Fibroblast of lung (primary cell): ENCODE measurements at regions not wholly inside any gene's neighbourhood (a gene's known extent, or its start where the extent isn't known, plus 50 kb on each side); places are given as distances from the start of the nearest gene placed in this dataset.

Experiments used
- DNase-seq, 2 donors: peaks; one replicate each; pipeline versions ENCODE4 v3.0.0 to v3.0.0-alpha.2; 2010; ENCODE audit warnings: low read depth in 2 of 2
- H2AFZ ChIP-seq: 2 replicates; pipeline ENCODE4 v1.5.1; 2012; ENCODE audit warnings: low read length, control low read depth, inconsistent platforms
- H3K27ac ChIP-seq: 2 replicates; pipeline ENCODE4 v1.5.1; 2011; ENCODE audit warnings: low read length, control low read depth; ENCODE audit not compliant: insufficient read depth
- H3K27me3 ChIP-seq: 2 replicates; pipeline ENCODE4 v1.5.1; 2011; ENCODE audit warnings: mild to moderate bottlenecking, low read length; ENCODE audit not compliant: control insufficient read depth, insufficient read depth
- H3K36me3 ChIP-seq: 2 replicates; pipeline ENCODE4 v1.5.1; 2011; ENCODE audit warnings: low read length; ENCODE audit not compliant: control insufficient read depth, insufficient read depth
- H3K4me1 ChIP-seq: 2 replicates; pipeline ENCODE4 v1.5.1; 2011; ENCODE audit warnings: low read length; ENCODE audit not compliant: control insufficient read depth, insufficient read depth; ENCODE audit errors: extremely low read depth
- H3K4me2 ChIP-seq: 2 replicates; pipeline ENCODE4 v1.5.1; 2011; ENCODE audit warnings: low read length, control low read depth; ENCODE audit not compliant: insufficient read depth; ENCODE audit errors: extremely low read depth
- H3K4me3 ChIP-seq, 4 experiments: fragments of 200-600 bp in 1 of 4; sonication (generic) in 1 of 4; replicated peaks in 1 of 4; 2 replicates each; pipeline ENCODE4 v1.5.1; 2011 to 2016; ENCODE audit warnings: low read length in 4 of 4, low read depth in 3 of 4, mild to moderate bottlenecking in 3 of 4, control low read depth in 2 of 4, inconsistent platforms in 1 of 4, mixed read lengths in 1 of 4; ENCODE audit not compliant: insufficient read depth in 1 of 4; ENCODE audit errors: control extremely low read depth in 1 of 4
- H3K79me2 ChIP-seq: 2 replicates; pipeline ENCODE4 v1.5.1; 2012; ENCODE audit warnings: mild to moderate bottlenecking, low read length, inconsistent platforms; ENCODE audit not compliant: control insufficient read depth, insufficient read depth
- H3K9ac ChIP-seq: 2 replicates; pipeline ENCODE4 v1.5.1; 2011; ENCODE audit warnings: mild to moderate bottlenecking, low read length, control low read depth; ENCODE audit not compliant: insufficient read depth
- H3K9me3 ChIP-seq: 2 replicates; pipeline ENCODE4 v1.5.1; 2012; ENCODE audit warnings: low read depth, low read length; ENCODE audit not compliant: control insufficient read depth, insufficient read depth
- H4K20me1 ChIP-seq: 2 replicates; pipeline ENCODE4 v1.5.1; 2011; ENCODE audit warnings: low read length; ENCODE audit not compliant: control insufficient read depth, insufficient read depth; ENCODE audit errors: extremely low read depth
- EZH2 ChIP-seq: IDR thresholded peaks from 2 replicates; pipeline ENCODE4 v1.5.1; 2012; ENCODE audit warnings: low read length, control low read depth, mild to moderate bottlenecking; ENCODE audit errors: missing control alignments
- TF ChIP-seq, protein P1 (sequence below), 2 donors: IDR thresholded peaks in 1 of 2; conservative IDR thresholded peaks in 1 of 2; 1 replicate in 1 of 2; 2 replicates in 1 of 2; pipeline ENCODE4 v1.5.1; 2011 to 2012; ENCODE audit warnings: low read length in 2 of 2, control low read depth in 1 of 2, inconsistent platforms in 1 of 2, low read depth in 1 of 2, mild to moderate bottlenecking in 1 of 2

DNA sequence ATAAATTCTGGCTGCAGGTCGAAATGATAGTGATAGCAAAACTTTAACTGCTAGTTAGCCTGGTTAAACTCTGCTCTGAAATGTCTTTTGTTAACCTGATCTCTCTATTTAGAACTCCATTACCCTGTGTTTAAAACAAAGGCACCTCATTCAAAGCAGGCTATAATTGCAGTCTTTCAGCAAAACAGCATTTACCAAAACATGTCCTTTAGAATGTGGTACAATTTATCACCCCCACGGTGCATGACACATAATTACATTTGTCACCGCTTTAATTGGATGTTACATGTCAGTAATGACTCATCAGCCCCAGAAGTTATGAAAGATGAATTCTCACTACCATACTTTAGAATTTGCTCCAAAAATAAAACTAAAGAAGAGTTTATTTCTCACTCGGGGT lies 295.4 kb downstream of the TOX3 start:
- no peak overlapping the region for H3K4me2 ChIP-seq
- no peaks in the 10 kb centered on the region for H3K9me3 ChIP-seq

DNA sequence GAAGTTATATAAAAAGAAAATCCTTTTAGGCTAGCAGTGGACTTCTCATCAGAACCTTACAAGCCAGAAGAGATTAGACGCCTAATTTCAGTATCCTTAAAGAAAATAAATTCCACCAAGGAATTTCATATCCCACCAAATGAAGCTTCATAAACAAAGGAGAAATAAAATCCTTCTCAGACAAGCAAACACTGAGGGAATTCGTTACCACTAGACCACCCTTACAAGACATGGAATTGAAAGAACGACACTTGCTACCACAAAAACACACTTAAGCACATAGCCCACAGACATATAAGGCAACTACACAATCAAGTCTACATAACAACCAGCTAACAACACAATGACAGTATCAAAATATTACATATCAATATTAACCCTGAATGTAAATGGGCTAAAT lies 299.2 kb downstream of the TOX3 start:
- Histone ChIP-seq H3K27me3 (no peaks in the 10 kb centered on the region), H3K4me2 (no peak overlapping the region), H4K20me1 (no peaks in the 10 kb centered on the region), H3K27ac (no peak overlapping the region), H3K79me2 (no peaks in the 10 kb centered on the region), H3K9me3 (no peaks in the 10 kb centered on the region), H3K4me3 (no peak overlapping the region), H3K4me1 (no peaks in the 10 kb centered on the region), H3K36me3 (no peaks in the 10 kb centered on the region), H2AFZ (no peak overlapping the region), H3K9ac (no peak overlapping the region)
- no peak for DNase-seq
- TF ChIP-seq EZH2, result no peak
- TF ChIP-seq, protein P1, sequence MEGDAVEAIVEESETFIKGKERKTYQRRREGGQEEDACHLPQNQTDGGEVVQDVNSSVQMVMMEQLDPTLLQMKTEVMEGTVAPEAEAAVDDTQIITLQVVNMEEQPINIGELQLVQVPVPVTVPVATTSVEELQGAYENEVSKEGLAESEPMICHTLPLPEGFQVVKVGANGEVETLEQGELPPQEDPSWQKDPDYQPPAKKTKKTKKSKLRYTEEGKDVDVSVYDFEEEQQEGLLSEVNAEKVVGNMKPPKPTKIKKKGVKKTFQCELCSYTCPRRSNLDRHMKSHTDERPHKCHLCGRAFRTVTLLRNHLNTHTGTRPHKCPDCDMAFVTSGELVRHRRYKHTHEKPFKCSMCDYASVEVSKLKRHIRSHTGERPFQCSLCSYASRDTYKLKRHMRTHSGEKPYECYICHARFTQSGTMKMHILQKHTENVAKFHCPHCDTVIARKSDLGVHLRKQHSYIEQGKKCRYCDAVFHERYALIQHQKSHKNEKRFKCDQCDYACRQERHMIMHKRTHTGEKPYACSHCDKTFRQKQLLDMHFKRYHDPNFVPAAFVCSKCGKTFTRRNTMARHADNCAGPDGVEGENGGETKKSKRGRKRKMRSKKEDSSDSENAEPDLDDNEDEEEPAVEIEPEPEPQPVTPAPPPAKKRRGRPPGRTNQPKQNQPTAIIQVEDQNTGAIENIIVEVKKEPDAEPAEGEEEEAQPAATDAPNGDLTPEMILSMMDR (conservative IDR thresholded peaks at IDR 0.05 in 1 of 2, IDR thresholded peaks at IDR 0.05 in 1 of 2; ENCODE audit: low read depth in 1 of 2, low read length in 2 of 2), result no peak

More for the DNA sequence above, 295.4 kb downstream of the TOX3 start:
- Histone ChIP-seq H3K79me2 (no peaks in the 10 kb centered on the region), H3K9ac (no peak overlapping the region), H3K4me1 (no peaks in the 10 kb centered on the region), H3K27me3 (no peaks in the 10 kb centered on the region), H2AFZ (no peak overlapping the region), H4K20me1 (no peaks in the 10 kb centered on the region), H3K4me3 (no peak overlapping the region), H3K36me3 (no peaks in the 10 kb centered on the region), H3K27ac (no peak overlapping the region)
- DNase-seq, result peak in 1 of 2 donors; percentile 6
- no peak for TF ChIP-seq EZH2
- TF ChIP-seq, protein P1 (conservative IDR thresholded peaks at IDR 0.05 in 1 of 2, IDR thresholded peaks at IDR 0.05 in 1 of 2; ENCODE audit: low read depth in 1 of 2, low read length in 2 of 2), result no peak

DNA sequence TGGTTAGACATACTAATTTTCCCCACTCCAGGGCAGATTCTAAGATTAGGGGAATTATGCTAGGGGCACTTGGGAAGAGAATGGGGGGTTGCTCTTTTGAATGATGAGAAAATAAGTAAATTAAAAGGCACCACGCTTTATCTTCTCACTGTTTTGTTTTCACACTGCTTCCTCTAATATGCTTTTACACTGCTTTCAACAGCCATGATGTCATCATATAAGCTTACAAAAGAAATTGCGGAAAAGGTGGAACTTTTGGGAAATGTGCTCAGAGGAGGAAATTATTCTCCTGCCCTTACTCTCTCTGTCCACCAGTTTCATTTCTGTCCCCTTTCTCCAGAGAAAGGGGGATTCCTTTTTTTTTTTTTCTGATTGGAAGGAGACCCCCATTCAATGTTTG lies 308.2 kb downstream of the TOX3 start:
- Histone ChIP-seq H3K79me2 (no peaks in the 10 kb centered on the region), H3K27ac (no peak overlapping the region), H3K36me3 (no peaks in the 10 kb centered on the region), H3K4me1 (no peaks in the 10 kb centered on the region), H3K9me3 (no peaks in the 10 kb centered on the region), H2AFZ (no peak overlapping the region), H3K27me3 (no peaks in the 10 kb centered on the region), H3K4me3 (no peak overlapping the region), H3K4me2 (no peak overlapping the region), H3K9ac (no peak overlapping the region), H4K20me1 (no peaks in the 10 kb centered on the region)
- TF ChIP-seq EZH2, result no peak
- TF ChIP-seq, protein P1 (conservative IDR thresholded peaks at IDR 0.05 in 1 of 2, IDR thresholded peaks at IDR 0.05 in 1 of 2; ENCODE audit: low read depth in 1 of 2, low read length in 2 of 2), result no peak
- DNase-seq, result no peak
